GM19324 (cell line): ENCODE measurements at regions not wholly inside any gene's neighbourhood (a gene's known extent, or its start where the extent isn't known, plus 50 kb on each side); places are given as distances from the start of the nearest gene placed in this dataset.
"Not testable (repeated sequence)": the region's sequence is repeated elsewhere in the genome, so short reads cannot be mapped to it uniquely, and the experiment has no call there.

Experiments used
- ATAC-seq: cut with Tn5 transposase; IDR thresholded peaks from one replicate; pipeline ENCODE4 v1.9.1; 2021; ENCODE audit warnings: mild to moderate bottlenecking, moderate library complexity; ENCODE audit not compliant: unreplicated experiment, low FRiP score

DNA sequence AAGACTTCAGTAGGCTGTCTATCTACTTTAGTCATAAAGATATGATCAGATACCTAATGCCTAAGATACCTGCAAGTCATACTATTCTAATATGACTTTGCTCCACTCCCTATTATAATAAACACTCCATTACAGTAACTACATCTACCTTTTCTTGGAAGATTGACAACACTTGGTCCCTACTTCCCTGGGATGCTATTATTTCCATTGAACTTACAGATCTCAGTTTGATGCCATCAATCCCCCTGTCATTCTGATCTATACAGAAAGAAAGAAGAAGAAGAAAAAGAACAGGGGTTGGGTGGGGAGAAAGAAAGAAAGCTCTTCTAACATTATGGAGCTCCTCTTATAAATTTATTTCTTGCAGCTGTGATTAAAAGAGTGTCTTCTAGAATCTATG lies 889.1 kb upstream of the NRXN1 start:
- ATAC-seq = no peak

DNA sequence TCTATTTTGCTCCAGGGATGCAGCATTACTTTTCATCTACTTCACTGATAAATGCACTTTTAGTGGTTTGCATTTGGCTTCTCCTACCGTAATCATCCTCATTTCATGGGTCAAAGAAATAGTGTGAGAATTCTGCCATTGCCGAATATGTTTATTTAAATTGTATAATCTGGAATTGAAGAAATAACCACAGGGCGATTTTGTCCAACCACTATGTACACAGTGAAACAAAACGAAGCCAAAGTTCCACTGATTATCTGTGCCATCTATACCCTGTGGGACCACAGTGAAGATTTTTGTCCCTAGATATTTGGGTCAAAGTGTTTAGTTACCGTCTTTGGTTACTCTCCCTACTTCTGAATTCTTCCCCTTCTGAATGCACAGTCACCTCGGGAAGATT lies 888.6 kb upstream of the NRXN1 start:
- no peak for ATAC-seq

DNA sequence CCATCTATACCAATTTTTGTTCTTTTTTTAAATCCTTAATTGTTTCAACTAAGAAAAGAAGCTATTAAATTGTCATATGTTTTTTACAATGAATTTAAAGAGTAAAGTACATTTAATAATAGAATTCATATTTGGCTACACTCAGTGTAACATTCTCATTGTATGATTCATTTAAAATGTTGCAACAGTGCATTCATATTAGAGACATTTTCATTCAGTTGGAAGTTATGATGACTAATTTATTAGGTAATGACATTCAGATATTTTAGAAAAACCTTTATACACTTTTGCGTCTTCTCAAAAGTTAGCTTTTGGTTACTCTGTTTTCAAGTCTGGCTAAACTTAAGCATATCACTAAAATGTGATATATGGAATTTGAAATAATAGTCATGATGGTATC lies 887.5 kb upstream of the NRXN1 start:
- no peak for ATAC-seq

DNA sequence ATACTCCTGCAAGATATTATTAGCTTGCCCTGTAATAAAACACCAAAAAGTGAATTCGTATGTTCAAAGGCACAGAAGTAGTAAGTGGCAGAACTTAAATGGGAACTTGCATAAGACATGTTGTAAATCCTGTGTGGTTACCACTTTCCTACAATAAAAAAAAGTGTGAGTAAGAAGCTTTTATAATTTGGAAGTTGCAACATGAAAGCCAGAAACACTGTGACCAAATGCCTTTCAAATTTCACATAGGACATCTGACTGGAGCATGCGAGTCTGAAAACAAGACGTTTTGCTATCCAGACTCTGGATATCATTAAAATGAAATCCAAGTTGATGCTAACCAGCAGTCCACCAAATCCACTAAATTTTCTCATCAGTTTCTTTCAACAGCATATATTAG lies 886.2 kb upstream of the NRXN1 start:
- ATAC-seq = no peak

DNA sequence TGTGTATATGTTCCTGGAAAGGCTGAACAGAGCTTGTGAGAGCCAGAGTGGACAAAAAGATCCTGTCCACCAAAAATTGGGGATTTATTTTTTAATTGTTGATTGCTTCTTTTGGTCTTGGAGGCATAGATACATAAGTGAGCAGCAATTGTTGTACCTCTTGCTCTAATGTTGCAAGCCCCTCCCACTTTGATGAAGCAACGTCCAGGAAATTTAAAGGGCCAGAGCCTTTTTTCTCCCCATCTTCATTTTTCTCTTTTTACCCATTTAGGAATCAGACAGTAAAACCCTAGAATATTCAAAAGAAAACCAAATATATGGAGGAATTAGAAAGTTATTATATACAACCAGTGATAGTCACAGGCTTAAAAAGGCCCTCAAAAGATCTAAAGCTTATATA lies 871.8 kb upstream of the NRXN1 start:
- ATAC-seq = no peak

DNA sequence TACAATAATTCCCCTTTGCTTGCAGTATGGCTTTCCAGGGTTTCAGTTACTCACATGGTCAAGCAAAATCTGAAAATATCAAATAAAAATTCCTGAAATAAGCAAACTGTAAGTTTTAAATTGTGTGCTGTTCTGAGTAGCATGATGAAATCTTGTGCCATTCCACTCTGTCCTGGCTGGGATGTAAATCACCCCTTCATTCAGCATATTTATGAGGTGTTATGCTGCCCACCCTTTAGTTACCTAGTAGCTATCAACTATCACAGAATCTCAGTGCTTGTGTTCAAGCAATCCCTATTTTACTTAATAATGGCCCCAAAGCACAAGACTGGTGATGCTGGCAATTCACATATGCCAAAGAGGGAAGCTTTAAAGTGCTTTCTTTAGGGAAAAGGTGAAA lies 867.7 kb upstream of the NRXN1 start:
- no peak for ATAC-seq

DNA sequence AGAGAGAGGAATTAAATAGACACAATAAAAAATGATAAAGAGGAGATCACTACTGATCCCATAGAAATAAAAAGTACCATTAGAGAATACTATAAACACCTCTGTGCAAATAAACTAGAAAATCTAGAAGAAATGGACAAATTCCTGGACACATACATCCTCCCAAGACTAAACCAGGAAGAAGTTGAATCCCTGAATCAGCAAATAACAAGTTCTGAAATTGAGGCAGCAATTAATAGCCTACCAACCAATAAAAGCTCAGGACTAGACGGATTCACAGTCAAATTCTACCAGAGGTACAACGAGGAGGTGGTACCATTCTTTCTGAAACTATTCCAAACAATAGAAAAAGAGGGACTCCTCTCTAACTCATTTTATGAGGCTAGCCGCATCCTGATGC lies 862.7 kb upstream of the NRXN1 start:
- not testable (repeated sequence) for ATAC-seq

DNA sequence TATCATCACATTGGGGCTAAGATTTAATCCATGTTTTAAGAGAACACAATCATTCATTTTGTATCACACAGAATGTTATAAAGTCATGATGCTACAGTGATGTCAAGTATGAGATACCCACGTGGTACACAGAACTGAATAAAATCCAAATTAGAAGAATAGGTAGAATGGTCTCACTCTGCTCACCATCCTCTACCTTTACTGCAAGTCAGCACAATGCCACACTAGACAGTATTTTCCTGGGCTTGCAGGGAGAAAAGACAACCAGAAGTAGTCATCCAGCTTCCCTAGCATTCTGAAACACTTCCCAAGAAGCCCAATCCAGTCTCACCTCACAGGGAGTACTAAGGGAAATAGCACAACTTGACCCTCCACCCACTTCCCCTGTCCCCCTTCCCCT lies 856.2 kb upstream of the NRXN1 start:
- ATAC-seq = no peak

DNA sequence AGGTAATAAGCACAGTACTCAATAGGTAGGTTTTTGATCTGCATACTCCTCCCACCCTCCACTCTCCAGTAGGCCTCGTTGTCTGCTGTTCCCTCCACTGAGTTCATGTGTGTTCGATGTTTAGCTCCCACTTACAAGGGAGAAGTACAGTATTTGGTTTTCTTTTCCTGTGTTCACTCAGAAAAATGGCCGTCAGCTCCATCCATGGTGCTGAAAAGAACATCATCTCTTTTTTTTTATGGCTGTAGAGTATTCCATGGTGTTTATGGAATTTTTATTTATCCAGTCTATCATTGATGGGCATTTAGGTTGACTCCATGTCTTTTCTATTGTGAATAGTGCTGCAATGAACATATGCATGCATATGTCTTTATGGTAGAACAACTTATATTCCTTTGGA lies 849.7 kb upstream of the NRXN1 start:
- ATAC-seq = no peak

DNA sequence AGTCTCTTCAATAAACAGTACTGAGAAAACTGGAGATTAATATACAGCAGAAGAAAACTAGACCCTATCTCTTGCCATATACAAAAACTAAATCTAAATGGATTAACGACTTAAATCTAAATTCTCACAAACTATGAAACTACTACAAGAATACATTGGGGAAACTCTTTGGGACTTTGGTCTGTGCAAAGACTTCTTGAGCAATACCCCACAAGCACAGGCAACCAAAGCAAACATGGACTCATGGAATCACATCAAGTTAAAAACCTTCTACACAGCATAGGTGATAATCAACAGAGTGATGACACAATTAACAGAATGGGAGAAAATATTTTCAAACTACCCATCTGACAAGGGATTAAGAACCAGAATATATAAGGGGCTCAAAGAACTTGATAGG lies 848.2 kb upstream of the NRXN1 start:
- no peak for ATAC-seq

DNA sequence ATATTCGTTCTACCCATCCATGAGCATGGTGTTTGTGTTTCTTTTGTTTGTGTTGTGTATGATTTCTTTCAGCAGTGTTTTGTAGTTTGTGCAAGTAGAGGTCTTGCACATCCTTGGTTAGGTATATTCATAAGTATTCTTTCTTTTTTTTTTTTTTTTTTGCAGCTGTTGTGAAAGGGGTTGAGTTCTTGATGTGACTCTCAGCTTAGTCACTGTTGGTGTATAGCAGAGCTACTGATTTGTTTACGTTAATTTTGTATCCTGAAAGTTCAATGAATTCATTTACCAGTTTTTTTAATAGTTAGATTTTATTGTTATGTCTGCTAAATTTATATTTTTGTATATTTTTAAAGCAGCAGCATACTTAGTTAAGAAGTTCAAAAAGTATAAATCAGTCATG lies 834.4 kb upstream of the NRXN1 start:
- no peak for ATAC-seq

DNA sequence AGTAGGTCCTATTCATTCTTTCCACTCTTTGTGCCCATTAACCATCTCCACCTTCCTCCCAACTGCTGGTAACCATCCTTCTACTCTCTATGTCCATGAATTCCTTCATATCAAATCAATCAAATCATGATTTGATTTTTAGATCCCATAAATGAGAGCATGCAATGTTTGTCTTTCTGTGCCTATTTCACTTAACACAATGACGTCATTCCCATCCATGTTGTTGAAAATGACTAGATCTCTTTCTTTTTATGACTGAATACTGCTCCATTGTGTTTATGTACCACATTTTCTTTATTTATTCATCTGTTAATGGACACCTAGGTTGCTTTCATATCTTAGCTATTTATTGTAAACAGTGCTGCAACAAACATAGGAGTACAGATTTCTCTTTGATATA lies 827.3 kb upstream of the NRXN1 start:
- ATAC-seq = no peak

DNA sequence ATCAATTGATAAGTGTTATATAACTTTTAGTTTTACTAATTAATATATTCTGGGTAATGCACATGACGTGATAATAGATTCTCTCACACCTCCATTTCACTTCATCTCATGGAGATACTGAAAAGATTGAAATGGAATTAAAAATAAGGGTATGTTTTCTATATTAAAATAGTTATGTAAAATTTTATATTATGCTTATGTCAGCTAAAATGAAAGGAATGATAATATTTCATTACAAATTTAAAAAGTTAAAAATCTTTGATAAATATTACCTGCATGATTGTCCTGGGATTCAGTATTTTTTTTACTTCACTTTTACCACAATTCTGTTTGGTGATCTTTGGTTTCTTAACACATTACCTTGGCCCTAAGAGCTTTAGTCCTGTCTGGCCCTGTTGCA lies 823.8 kb upstream of the NRXN1 start:
- no peak for ATAC-seq

DNA sequence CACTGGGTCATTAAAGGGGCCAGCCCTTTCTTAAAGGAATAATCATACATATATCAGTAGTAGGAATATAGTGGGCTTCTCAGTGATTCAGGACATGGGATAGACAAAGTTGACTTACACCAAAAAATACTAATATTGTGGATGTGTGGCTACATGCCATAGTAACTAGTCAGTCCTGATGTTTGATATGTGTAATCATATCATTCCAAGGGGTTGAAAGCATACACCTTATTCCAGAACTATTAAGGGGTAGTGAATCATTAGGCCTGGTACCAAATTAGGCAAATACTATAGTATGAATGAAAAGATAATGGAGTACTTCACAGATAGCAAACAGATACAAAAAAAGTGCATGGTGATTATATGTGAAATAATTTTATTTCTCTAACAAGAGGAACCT lies 814.9 kb upstream of the NRXN1 start:
- ATAC-seq = no peak

DNA sequence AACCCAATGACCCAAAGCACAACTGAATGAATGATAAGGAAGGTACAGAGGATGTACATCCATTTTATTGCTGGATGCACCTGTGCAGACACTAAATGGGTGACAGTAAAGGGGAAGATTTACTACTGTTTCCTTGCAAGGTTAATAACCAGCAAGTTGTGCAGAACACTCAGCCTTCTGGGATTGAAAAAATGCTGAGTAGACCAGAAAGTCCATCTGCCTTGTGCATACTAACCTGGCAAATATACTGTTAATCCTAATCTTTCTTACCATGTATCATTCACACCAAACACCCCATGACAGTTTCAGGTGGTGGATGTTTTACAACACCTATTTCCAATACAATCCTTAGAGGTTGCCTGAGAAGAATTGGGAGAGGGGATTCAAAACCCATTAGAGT lies 814.1 kb upstream of the NRXN1 start:
- ATAC-seq = no peak

DNA sequence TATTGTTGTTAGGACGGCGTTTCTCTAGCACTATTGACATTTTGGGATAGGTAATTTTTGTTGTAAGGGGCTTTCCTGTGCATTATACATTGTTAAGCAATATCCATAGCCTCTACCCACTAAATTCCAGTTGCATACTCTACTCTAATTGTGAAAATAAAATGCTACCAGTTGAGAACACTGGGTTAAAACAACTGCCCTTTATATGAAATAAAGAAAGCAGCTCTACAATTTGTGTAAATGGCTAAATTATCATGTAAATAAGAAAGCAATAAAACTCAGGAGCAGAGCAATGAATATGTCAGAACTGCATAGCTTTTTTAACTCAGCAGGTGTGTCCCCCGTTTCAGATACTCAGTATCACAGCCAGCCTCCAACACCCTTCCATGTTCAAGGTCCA lies 812.7 kb upstream of the NRXN1 start:
- no peak for ATAC-seq

DNA sequence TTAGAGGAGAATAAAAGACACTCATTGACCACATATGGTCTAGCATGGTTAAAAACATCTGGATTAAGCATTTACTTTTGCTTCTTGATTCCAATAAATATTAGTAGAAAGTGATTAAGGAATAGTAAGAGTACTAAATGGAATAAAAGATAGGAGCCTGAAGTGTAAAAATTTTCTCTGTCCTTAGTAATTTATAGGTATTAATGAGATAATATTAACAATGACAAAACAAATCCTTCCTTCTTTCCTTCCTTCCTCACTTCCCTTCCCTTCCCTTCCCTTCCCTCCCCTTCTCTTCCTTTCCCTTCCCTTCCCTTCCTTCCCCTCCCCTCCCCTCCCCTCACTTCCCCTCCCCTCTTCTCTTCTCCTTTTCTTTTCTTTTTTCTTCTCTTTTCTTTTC lies 797.5 kb upstream of the NRXN1 start:
- ATAC-seq = no peak

DNA sequence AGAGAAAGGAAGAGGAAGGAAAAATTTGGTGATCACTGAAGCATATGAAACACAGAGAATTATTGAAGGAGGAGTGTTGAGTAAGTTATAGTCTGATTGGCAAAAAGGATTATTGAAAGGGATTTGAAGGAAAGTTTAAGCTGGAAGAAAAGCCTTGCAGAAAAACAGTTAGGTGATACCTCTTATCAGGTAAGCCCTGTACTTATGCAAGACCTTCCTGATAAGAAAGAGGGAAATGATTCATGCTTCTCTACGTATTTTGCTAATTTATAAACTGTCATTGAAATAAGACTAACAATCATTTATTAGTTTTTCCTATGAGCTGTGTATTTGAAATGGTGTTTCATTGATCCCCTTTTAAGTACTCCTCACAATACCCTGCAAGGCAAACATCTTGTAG lies 793.9 kb upstream of the NRXN1 start:
- ATAC-seq = no peak

DNA sequence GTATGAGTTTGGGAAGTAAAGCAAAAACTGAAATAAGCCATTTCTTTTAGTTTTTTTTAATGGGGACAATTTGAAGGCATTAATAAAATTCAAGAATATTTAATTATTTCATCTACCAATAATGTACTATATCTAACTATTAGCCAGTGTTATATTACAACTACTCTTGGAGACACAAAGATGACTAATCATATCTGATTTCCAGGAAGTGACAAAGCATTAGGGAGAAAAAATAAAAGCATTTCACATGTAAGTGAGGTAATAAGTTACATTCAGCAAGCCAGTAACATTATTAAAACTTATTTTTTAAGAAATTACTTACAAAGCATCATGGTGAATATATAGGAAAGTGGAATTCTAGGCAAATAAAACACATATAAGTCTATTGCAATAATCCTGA lies 781.3 kb upstream of the NRXN1 start:
- ATAC-seq = no peak

DNA sequence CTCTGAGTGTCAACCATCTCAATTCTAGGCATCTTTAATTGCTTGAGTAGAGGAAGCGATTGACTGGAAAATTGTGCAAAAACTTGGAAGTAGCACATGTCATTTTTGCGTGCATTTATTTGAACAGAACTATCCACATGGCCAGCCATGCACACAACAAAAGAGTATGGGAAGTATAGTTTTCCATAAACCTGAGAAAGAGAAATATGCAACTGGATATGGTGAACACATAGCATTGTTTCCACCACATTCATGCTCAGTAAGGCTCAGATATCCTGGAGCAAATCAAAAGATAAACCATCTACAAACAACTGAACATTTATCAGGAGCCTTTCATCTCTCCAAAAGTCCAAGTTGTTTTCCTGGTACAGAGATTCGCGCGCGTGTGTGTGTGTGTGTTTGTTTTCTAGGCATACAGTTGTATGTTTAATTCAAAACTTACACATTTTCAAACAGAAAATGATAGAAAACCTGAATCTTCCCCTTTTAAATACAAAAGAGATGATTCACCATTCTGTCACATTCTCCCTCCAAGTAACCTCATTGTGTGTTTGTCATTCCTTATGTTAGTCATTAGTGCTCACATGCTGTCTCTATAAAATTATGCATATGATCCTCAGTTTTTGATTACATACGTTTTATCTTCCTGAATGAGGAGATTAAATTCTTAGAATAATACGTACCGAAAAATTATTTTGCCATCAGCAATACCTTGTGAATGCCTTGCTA lies 780.4 kb upstream of the NRXN1 start:
- no peak for ATAC-seq

DNA sequence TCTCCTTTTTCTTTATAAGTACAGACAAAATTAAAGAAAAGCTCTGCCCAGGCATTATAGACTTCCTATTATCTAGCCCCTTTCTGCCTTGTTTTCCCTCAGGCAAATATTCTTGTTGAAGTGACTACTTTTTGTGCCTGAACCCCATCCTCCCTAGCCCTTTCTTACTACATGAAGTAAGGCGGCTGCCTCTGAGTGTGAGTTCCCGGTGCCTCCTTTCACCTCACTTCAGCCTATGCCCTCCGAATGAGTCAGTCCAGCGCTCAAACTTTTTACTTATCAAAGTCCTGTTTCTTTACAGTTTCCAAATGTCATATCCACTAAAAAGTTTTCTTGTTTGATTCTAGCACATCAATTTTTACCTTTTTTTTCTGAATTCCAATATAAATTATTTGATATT lies 778.3 kb upstream of the NRXN1 start:
- ATAC-seq = no peak

DNA sequence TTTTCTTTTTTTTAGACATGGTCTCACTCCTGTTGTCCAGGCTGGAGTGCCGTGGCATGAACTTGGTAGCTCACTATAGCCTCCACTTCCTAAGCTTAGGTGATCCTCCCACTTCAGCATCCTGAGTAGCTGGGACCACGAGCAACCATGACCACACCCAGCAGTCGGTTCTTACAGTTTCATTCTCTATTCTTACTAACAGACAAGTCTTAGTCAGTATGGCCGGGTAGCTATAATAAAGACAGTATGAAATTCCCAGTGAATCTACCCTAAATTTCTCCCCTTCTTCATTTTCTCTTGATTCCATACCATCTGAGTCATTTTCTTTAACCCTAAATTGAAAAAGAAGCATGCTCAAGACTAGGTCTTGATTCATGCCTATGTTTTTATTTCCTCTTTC lies 775.3 kb upstream of the NRXN1 start:
- ATAC-seq = no peak

DNA sequence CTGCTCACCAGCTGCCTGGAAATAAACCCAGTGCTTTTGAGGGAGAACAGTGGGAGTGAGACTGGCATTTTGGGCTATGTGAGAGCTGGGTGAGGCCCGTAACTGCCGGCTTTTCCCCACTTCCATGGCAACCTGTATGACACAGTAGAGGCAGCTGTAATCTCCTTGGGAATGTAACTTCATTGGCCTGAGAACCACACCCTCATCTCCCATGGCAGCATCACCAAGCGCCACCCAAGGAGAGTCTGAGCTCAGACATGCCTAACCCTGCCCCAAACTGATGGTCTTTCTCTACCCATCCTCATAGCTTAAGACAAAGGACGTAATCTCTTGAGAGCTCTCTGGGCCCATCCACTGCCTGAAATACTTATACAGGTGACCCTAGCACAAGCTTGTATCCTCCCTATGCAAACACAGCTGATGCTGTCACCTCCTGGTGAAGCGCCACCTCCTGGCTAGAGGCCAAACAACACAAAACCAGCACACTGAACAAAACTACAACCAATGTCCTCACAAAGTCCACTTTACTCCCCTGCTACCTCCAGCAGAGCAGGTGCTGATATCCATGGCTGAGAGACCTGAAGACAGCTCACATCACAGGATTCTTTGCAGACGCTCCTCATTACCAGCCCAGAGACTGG lies 763.4 kb upstream of the NRXN1 start:
- ATAC-seq = no peak
